Kidney tubule cell (primary cell): ENCODE measurements at regions not wholly inside any gene's neighbourhood (a gene's known extent, or its start where the extent isn't known, plus 50 kb on each side); places are given as distances from the start of the nearest gene placed in this dataset.

ENCODE experiments used
- DNase-seq: peaks from one replicate; pipeline ENCODE4 v3.0.0-alpha.2; 2018; ENCODE audit warnings: low spot score

- DNase-seq: no peak
These were observed 584.0 kb downstream of the GLRX3 start for GRCh38 chr10:130720235-130720634.

DNA sequence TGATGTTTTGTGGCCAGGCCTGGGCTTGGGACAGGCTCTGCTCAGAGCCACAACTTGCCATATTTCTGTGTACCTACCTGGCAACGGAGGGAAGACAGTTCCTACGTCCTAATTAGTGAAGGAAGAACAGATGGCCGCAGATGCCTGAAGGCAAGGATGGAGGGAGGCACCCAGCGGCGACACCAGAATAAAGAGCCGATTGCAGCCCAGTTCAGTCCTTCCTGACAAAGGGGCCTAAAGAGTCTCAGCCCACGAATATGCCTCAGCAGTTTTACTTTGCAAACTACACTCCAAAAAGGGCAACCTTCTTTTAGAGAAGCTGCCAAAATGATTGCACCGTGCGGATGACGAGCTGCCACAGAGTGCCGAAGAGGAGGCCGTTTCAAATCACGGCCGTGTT, 585.8 kb downstream of the GLRX3 start:
- DNase-seq: no peak

DNA sequence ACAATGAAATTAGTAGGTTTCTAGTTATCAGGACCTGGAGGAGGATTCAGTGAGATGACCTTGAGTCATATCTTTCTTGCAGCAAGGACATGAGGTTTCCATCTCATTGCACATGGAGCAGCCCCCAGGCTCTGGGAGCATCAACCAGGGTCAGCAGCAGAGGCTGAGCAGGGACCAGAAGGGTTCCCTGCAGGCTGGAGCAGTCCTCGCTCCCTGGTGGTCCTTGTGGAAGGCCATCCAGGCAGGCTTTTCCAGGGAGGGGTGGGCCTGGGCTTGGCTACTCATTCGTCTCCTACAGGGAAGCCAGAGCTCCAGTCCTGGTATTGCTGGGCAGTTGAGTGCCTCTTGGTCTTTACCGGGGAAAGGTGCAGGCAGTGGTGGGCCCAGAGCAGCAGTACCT, 587.5 kb downstream of the GLRX3 start:
- no peak for DNase-seq

- DNase-seq: no peak
These were observed 586.0 kb downstream of the TCERG1L start for GRCh38 chr10:130725474-130725970.

- no peak for DNase-seq
These were observed 584.4 kb downstream of the TCERG1L start for GRCh38 chr10:130726996-130727725.

DNA sequence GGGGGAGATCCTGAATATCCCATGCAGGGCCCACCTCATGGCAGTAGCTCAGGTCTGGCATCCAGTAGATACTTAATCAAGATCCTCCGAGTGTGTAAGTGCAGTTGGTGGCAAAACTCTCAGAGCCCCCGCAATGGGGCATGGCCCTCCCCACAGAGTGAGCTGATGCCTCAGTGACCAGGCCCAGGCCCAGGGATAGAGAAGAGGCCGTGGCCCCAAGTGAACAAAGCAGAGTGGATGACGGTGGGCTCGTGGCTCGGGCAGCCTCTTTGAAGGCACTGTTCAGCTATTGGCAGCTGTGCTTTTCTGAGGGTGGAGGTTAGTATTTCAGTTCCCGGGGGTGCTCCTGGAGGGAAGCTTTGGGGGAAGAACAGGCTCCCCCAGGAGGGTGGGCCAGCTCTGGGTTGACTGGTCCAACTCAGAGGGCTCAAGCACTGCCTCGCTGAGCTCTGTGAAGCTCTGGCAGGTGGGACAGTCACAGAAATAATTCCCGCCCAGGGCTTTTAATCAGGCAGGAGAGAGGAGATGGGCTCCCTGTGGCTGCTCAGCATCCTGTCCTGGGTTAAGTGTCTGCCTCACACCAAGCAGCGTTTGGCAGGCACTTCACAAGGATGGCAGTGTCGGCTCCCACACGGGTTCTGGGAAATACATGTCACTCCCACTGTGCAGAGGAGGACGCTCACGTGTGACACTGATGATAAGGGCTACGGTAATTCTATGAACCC, 583.6 kb downstream of the TCERG1L start:
- DNase-seq: no peak

DNA sequence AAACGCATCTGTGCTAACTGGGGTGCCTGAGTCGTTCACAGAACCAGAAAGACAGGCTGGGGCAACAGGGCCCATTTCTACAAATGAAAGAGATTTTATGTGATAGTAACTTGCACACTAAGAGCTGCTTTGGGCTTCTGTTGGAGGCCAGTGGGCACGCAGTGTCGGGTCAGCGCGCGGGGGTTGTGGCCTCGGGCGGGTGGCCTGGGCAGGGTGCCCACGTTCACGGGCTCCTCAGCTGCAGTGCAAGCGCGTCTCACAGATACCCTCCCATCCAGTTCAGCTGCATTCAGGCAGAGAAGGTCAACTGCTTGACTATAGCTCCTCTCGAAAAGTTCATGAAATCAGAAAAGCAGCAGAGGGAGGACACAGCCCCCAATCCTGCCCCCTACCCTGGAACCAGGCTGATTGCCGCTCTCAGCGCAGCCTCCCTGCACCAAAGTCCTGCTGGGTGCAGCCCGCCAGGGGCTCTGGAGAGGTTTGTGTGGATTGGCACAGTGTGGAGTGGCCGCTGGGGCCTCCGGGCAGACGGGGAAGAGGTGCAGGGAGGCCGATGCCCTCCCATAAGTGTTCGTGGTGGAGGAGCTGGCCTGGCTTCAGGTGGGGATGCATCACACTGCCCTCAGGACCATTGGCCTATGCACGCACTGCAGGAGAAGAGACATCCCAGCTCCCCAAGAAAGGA, 582.8 kb downstream of the TCERG1L start:
- no peak for DNase-seq

DNA sequence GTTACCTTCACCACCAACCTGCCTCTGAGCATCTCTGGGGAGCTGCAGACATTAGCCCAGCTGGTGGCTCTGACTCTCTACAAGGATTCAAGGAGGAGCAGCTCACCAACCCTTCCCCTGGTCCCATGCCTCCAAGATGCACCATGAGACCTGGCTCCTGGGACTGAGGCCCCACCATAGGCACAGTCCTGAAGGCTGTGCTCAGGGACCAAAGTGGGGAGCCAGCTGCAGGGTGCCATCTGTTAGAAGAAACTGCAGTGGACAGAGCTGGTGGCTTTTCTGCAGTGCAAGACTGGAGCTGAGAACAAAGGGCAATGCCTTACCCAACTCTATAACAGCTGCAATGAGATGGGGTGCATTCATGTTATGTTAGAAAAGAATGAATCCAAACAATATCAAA, 581.6 kb downstream of the TCERG1L start:
- no peak for DNase-seq

GRCh38 chr10:130737186-130737585, 574.3 kb downstream of the TCERG1L start:
- DNase-seq: no peak

DNA sequence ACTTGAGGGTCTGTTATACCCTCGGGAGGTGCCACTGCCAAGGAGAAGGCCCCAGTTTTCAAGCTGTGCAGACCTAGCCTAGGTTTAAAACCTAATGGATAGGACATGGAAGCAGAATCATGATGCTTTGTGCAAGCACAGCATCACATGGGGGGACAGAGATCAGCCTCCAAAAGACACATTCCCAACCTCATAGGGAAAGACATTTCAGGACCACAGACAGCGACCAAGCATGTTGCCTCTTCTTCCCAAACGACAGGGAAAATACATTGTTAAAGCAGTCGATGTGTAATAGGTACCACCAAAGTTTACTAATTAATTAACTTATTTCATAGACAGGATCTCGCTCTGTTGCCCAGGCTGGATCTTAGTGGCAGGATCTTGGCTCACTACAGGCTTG, 573.9 kb downstream of the TCERG1L start:
- no peak for DNase-seq

DNA sequence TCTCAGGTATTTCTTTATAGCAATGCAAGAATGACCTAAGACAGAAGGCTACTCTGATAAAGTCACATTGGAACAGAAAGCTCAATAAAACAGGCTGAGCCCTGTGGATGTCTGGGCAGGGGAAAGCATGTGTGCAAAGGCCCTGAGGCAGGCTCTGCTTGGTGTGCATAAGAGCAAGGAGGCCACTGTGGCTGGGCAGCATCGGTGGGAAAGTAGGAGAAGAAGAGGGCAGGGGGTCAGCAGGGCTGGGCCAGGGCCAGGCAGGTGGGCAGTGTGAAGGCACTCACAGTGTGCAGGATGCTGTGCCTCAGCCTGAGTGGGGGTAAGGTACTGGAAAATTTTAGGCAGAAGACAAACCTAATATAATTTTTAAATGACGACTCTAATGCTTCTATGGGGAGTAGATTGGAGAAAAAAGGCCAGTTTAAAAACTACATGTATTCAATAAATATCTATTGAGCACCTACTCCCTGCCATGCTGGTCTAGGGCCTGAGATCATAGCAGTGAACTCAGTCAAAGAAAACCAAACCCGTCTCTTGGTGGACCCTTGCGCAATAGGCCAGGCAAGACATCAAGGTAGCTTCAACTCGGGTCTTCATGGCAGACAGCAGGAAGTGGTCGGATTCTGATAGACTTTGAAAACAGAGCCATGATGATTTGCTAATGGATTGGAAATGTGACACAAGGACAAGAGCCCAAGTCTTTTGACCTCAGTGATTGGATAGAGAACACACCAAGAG, 572.3 kb downstream of the TCERG1L start:
- no peak for DNase-seq

DNA sequence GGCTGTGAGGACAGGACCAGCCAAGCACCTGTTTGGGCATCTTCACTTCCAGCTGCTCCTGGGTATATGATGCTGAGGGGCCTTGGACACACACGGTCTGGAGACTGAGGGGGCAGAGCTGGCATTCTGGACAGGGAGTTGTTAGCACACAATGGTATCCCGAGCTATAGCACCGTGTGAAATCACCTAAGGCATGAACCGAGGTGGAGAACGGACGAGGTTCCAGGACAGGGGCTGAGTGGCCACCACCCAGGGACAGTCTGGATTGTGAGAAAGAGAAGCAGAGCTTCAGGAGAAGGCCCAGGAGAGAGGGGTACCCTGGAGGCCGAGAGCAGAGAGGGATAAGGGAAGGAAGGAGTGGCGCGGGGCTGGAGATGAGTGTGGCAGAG, 571.8 kb downstream of the TCERG1L start:
- DNase-seq: no peak

DNA sequence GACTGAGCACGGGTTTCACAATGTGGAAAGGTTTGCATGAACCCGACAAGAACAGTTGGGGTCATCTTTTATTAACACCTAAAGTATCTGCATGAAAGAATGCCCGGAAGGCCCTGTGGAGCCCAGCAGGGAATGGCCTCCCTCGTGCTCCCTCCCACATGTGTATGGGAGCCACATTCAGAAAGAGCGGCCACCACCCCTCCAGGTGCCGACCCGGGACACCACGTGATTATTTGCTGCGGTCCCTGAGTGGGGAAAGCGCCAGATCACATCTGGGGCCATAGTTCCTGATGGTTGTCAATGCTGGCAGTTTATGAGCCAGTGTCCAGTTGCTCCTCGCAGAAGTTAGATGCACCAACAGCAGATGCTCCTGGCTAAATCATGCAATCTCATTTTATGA, 571.4 kb downstream of the TCERG1L start:
- DNase-seq: no peak

- no peak for DNase-seq
These were observed 570.4 kb downstream of the TCERG1L start for GRCh38 chr10:130740915-130741750.

- no peak for DNase-seq
These were observed 569.3 kb downstream of the TCERG1L start for GRCh38 chr10:130741901-130742855.

DNA sequence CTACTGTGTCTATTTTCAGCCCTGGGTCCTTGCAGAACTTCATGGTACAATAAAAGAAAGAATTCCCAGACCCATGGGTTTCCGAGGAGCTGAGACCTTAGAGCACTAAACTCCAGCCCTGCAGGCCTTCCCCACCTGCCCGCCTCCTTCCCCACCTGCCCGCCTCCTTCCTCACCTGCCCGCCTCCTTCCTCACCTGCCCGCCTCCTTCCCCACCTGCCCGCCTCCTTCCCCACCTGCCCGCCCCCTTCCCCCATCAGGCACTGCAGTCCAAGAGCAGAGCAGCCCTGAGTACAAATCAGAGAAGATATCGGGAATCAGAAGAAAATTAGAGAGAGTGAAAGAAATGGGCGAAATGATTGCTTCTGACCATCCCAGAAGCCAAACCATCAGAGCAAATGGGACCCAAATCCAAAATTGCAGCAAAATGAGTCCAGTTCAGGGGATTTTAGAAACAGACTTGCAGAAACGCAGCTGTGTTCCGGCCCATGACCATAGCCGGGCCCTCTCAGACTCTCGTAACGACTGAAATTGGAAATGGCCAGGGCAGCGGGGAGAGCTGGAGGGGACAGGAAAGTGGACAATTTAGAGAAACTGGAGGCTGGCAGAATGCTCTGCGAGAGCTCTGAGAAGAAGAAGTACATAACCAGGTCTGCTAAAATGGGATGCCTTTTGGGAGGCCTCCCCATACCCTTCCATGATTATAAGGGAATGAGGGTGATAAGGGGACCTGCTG, 568.4 kb downstream of the TCERG1L start:
- no peak for DNase-seq

DNA sequence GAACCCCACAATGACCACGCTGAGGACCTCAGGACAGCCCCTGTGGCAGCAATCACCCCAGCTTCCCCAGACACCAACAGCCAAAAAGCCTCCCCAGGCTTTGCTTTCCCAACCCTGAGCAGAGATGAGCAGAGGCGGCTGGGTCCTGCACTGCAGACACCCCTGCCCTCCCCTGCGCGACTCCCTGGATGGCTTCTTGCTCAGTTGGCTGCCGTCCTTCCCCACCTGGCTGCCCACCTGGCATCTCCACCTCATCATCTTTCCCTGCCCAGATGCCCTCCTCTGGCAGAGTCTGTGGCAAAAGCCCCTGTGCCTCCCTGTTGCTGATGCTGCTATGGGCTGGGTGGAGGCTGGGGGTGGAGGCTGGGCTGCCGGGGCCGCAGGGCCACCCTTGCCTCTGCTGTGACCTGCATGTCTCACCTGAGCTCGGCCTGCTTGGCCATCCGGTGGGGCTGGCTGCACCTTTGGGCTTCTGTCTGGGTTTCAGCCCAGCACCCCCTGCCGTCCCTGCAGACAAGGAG, 567.7 kb downstream of the TCERG1L start:
- DNase-seq: no peak

- DNase-seq: no peak
These were observed 566.9 kb downstream of the TCERG1L start for GRCh38 chr10:130744631-130745030.

- no peak for DNase-seq
These were observed 566.3 kb downstream of the TCERG1L start for GRCh38 chr10:130745251-130745650.
